Adrenal gland (tissue), 9 donors: ENCODE measurements at regions not wholly inside any gene's neighbourhood (a gene's known extent, or its start where the extent isn't known, plus 50 kb on each side); places are given as distances from the start of the nearest gene placed in this dataset.
"Not testable (repeated sequence)": the region's sequence is repeated elsewhere in the genome, so short reads cannot be mapped to it uniquely, and the experiment has no call there.

ENCODE experiments used
- DNase-seq, 7 donors: peaks; one replicate each; pipeline ENCODE4 v3.0.0-alpha.2; 2019 to 2020
- H3K27ac ChIP-seq, 5 donors: fragments of 200-600 bp; sonication (generic) in 4 of 5; 1 replicate in 3 of 5; 2 replicates in 2 of 5; pipeline versions ENCODE4 v1.5.1 to v1.8.0; 2016 to 2020; ENCODE audit warnings: mild to moderate bottlenecking in 1 of 5
- H3K27me3 ChIP-seq: fragments of 200-600 bp; 2 replicates; pipeline ENCODE4 v1.8.0; 2021
- H3K36me3 ChIP-seq, 2 donors: fragments of 200-600 bp; replicated peaks in 1 of 2; 1 replicate in 1 of 2; 2 replicates in 1 of 2; pipeline versions ENCODE4 v1.5.1 to v1.8.0; 2018 to 2022
- H3K4me1 ChIP-seq, 2 donors: fragments of 200-600 bp; replicated peaks in 1 of 2; 1 replicate in 1 of 2; 2 replicates in 1 of 2; pipeline versions ENCODE4 v1.5.1 to v1.8.0; 2018 to 2021
- H3K4me3 ChIP-seq, 4 donors: fragments of 200-600 bp; sonication (generic) in 3 of 4; one replicate each; pipeline ENCODE4 v1.5.1; 2016 to 2018
- H3K9me3 ChIP-seq, 3 donors: fragments of 200-600 bp; sonication (generic) in 1 of 3; replicated peaks in 1 of 3; 1 replicate in 2 of 3; 2 replicates in 1 of 3; pipeline versions ENCODE4 v1.5.1 to v1.8.0; 2016 to 2021
- POLR2A ChIP-seq, 2 donors: fragments of 450-650 bp; IDR thresholded peaks; one replicate each; pipeline ENCODE4 v1.6.1; 2017; ENCODE audit warnings: antibody characterized with exemption in 2 of 2, mild to moderate bottlenecking in 2 of 2, moderate library complexity in 1 of 2
- WGBS, 4 donors: extraction: QIAGEN DNeasy Blood & Tissue Kit in 2 of 4; methylation state at CpG; one replicate each; pipeline versions ENCODE4 v1.1.5 to v1.1.7; 2013 to 2017; 5-methylcytosine and 5-hydroxymethylcytosine counted together
- intact Hi-C, 2 donors: fragments of 100-400 bp; cut with DNase I; formaldehyde crosslinking; loops; one replicate each; pipeline versions ENCODE4 v1.14.1 to v1.15.0; 2022 to 2023
- TF ChIP-seq, protein P1 (sequence below), 6 experiments: fragments of 450-650 bp in 4 of 6; fragments of 200-600 bp in 2 of 6; sonication (generic) in 1 of 6; IDR thresholded peaks; 1 replicate in 5 of 6; 2 replicates in 1 of 6; pipeline versions ENCODE4 v1.5.1 to v1.8.0; 2016 to 2021; ENCODE audit warnings: antibody characterized with exemption in 6 of 6, mild to moderate bottlenecking in 2 of 6, moderate library complexity in 1 of 6
- donor health status: healthy with polysubstance abuse.
- donor health status: Bipolar disorder and iron deficiency.
- donor health status: DM: yes; HTN: yes; CAD: no.
- donor health status: DM: no; HTN: no; CAD: no.
- donor health status: DM: no; HTN: no; CAD: no.

GRCh38 chr5:96546120-96546519 is 113.1 kb upstream of the PCSK1 start:
- Histone ChIP-seq H3K9me3 (no peaks in the 10 kb centered on the region), H3K27me3 (no peaks in the 10 kb centered on the region), H3K4me3 (no peak overlapping the region), H3K36me3 (no peaks in the 10 kb centered on the region), H3K4me1 (no peaks in the 10 kb centered on the region), H3K27ac (no peak overlapping the region)
- TF ChIP-seq, protein P1, sequence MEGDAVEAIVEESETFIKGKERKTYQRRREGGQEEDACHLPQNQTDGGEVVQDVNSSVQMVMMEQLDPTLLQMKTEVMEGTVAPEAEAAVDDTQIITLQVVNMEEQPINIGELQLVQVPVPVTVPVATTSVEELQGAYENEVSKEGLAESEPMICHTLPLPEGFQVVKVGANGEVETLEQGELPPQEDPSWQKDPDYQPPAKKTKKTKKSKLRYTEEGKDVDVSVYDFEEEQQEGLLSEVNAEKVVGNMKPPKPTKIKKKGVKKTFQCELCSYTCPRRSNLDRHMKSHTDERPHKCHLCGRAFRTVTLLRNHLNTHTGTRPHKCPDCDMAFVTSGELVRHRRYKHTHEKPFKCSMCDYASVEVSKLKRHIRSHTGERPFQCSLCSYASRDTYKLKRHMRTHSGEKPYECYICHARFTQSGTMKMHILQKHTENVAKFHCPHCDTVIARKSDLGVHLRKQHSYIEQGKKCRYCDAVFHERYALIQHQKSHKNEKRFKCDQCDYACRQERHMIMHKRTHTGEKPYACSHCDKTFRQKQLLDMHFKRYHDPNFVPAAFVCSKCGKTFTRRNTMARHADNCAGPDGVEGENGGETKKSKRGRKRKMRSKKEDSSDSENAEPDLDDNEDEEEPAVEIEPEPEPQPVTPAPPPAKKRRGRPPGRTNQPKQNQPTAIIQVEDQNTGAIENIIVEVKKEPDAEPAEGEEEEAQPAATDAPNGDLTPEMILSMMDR (IDR thresholded peaks at IDR 0.05) = no peak
- no peak for TF ChIP-seq POLR2A (IDR thresholded peaks at IDR 0.05)
- WGBS, 4 donors = 61 to 74% (median 66%) methylated on average over 1 of the region's 1 CpG
- intact Hi-C loops = no loop called here
- no peak for DNase-seq

DNA sequence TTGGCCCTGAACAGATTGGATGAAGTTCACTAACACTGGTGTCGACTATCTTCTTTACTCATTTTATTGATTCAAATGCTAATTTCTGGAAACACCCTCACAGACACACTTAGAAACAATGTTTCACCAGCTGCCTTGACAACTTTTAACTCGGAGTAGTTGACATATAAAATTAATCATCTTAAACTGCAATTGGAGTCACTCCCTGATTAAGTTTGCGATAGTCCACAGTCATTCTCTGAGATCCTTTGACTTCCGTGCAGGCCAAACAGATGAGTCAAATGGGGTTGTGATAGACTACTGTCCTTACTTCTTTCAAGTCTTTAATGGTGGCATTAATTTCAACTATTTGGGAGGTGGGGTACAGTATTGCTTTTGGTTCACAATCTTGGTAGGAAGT is 114.4 kb upstream of the PCSK1 start:
- intact Hi-C loops = no loop called here
- Histone ChIP-seq H3K4me3 (no peak overlapping the region), H3K4me1 (no peaks in the 10 kb centered on the region), H3K27ac (no peak overlapping the region), H3K9me3 (no peaks in the 10 kb centered on the region), H3K36me3 (no peaks in the 10 kb centered on the region), H3K27me3 (no peaks in the 10 kb centered on the region)
- 72 to 82% (median 77%) methylated on average over 4 of the region's 4 CpGs for WGBS, 4 donors
- no peak for DNase-seq
- TF ChIP-seq, protein P1 (IDR thresholded peaks at IDR 0.05) = no peak
- no peak for TF ChIP-seq POLR2A (IDR thresholded peaks at IDR 0.05)

DNA sequence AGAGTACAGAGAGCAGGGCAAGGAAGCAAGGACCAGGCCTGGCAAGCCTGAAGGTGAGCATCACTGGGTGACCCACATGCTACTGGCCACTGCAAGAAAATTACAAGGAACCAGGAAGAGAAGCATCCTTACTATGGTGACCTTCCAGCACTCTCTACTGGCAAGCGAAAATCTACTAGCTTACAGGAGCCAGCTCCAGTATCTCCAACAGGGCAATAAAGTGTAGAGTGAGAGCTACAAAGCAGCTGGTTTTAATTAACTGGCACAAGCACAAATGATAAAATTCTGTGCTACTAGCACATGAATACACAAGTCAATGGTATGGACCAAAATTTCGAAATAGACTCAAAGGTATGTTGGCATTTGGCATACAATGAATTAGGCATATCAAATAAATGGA is 113.3 kb upstream of the CAST start:
- Histone ChIP-seq H3K4me3 (no peak overlapping the region), H3K4me1 (no peaks in the 10 kb centered on the region), H3K27me3 (no peaks in the 10 kb centered on the region), H3K36me3 (no peaks in the 10 kb centered on the region), H3K27ac (no peak overlapping the region), H3K9me3 (no peaks in the 10 kb centered on the region)
- intact Hi-C loops = no loop called here
- WGBS, 4 donors = 43 to 69% (median 61%) methylated on average over 2 of the region's 2 CpGs
- TF ChIP-seq, protein P1 (IDR thresholded peaks at IDR 0.05) = no peak
- TF ChIP-seq POLR2A (IDR thresholded peaks at IDR 0.05) = no peak
- no peak for DNase-seq

GRCh38 chr5:96560857-96561256 is 101.3 kb upstream of the CAST start:
- 75 to 91% (median 88%) methylated on average over 2 of the region's 2 CpGs for WGBS, 4 donors
- H3K9me3 ChIP-seq, intact Hi-C loops, H3K36me3 ChIP-seq, H3K4me1 ChIP-seq, H3K27ac ChIP-seq, DNase-seq, H3K4me3 ChIP-seq, H3K27me3 ChIP-seq: not testable (repeated sequence)

GRCh38 chr5:96562614-96563013 is 99.6 kb upstream of the CAST start:
- intact Hi-C loops = no loop called here
- H3K4me3 ChIP-seq = no peak overlapping the region
- no peaks in the 10 kb centered on the region for H3K9me3 ChIP-seq
- no peak for DNase-seq
- TF ChIP-seq, protein P1 (IDR thresholded peaks at IDR 0.05) = no peak
- TF ChIP-seq POLR2A (IDR thresholded peaks at IDR 0.05) = no peak
- H3K4me1 ChIP-seq = peaks cover 0 to 6% of the 10 kb centered on the region in 2 donors
- no peaks in the 10 kb centered on the region for H3K27me3 ChIP-seq
- H3K27ac ChIP-seq = no peak overlapping the region
- no peaks in the 10 kb centered on the region for H3K36me3 ChIP-seq
